NCI-H446 (cell line): ENCODE measurements at regions not wholly inside any gene's neighbourhood (a gene's known extent, or its start where the extent isn't known, plus 50 kb on each side); places are given as distances from the start of the nearest gene placed in this dataset.

ENCODE experiments used
- DNase-seq, 2 experiments: peaks; one replicate each; lab custom pipeline; 2025; lab: John Stamatoyannopoulos, UW

- DNase-seq, result no peak
These were observed 133.6 kb downstream of the UBE2E3 start for GRCh38 chr2:181114021-181114420.

GRCh38 chr2:181116261-181116660, 135.9 kb downstream of the UBE2E3 start:
- no peak for DNase-seq

- DNase-seq, result peak; percentile 29 to 88
These were observed 137.0 kb downstream of the UBE2E3 start for GRCh38 chr2:181117206-181117925.

- DNase-seq, result no peak
These were observed 140.2 kb downstream of the UBE2E3 start for GRCh38 chr2:181120625-181121024.

- peak; percentile 77 to 90 for DNase-seq
These were observed 141.6 kb downstream of the UBE2E3 start for GRCh38 chr2:181121996-181122395.

GRCh38 chr2:181122601-181123000, 142.2 kb downstream of the UBE2E3 start:
- peak in 1 of 2 experiments; percentile 37 for DNase-seq

GRCh38 chr2:181123798-181124231, 143.4 kb downstream of the UBE2E3 start:
- no peak for DNase-seq

GRCh38 chr2:181124497-181124896, 144.1 kb downstream of the UBE2E3 start:
- DNase-seq, result no peak

- no peak for DNase-seq
These were observed 145.0 kb downstream of the UBE2E3 start for GRCh38 chr2:181125359-181125758.

- no peak for DNase-seq
These were observed 146.0 kb downstream of the UBE2E3 start for GRCh38 chr2:181126311-181126868.

GRCh38 chr2:181128199-181128598, 147.8 kb downstream of the UBE2E3 start:
- DNase-seq, result no peak

- DNase-seq, result no peak
These were observed 149.1 kb downstream of the UBE2E3 start for GRCh38 chr2:181129364-181130056.

GRCh38 chr2:181130686-181131085, 150.3 kb downstream of the UBE2E3 start:
- DNase-seq, result no peak

GRCh38 chr2:181131584-181131983, 151.2 kb downstream of the UBE2E3 start:
- DNase-seq, result no peak

GRCh38 chr2:181138816-181139215, 158.4 kb downstream of the UBE2E3 start:
- peak in 1 of 2 experiments; percentile 44 for DNase-seq

GRCh38 chr2:181139831-181140230, 159.4 kb downstream of the UBE2E3 start:
- no peak for DNase-seq

- DNase-seq, result peak; percentile 82 to 91
These were observed 160.0 kb downstream of the UBE2E3 start for GRCh38 chr2:181140414-181140813.

- DNase-seq, result no peak
These were observed 160.5 kb downstream of the UBE2E3 start for GRCh38 chr2:181140928-181141327.

GRCh38 chr2:181141676-181142075, 161.3 kb downstream of the UBE2E3 start:
- no peak for DNase-seq

- no peak for DNase-seq
These were observed 162.1 kb downstream of the UBE2E3 start for GRCh38 chr2:181142514-181142913.

GRCh38 chr2:181143790-181144300, 163.4 kb downstream of the UBE2E3 start:
- no peak for DNase-seq

- no peak for DNase-seq
These were observed 165.2 kb downstream of the UBE2E3 start for GRCh38 chr2:181145645-181146044.

- DNase-seq, result no peak
These were observed 165.8 kb downstream of the UBE2E3 start for GRCh38 chr2:181146171-181146570.
